ENCODE measurements at regions not wholly inside any gene's neighbourhood (a gene's known extent, or its start where the extent isn't known, plus 50 kb on each side); places are given as distances from the start of the nearest gene placed in this dataset.

GRCh38 chr9:31470051-31470450, 914.4 kb upstream of the ACO1 start:
- H2AFZ ChIP-seq (ENCODE audit: low read length), result no peak overlapping the region
- no peak overlapping the region for H3K4me3 ChIP-seq (ENCODE audit: low read length, poor library complexity, severe bottlenecking)
- no peaks in the 10 kb centered on the region for H3K36me3 ChIP-seq (ENCODE audit: insufficient read depth, low read length)
- no peaks in the 10 kb centered on the region for H3K9me3 ChIP-seq (ENCODE audit: insufficient read depth, low read depth, low read length)
- TF ChIP-seq EZH2phosphoT487 (IDR thresholded peaks at IDR 0.05; ENCODE audit: borderline replicate concordance), result no peak
- TF ChIP-seq CTCF (conservative IDR thresholded peaks at IDR 0.05; ENCODE audit: low read length), result no peak
- no peaks in the 10 kb centered on the region for H3F3A ChIP-seq (ENCODE audit: low read depth)
- H3K27me3 ChIP-seq (ENCODE audit: insufficient read depth, low read length, poor library complexity, severe bottlenecking), result no peaks in the 10 kb centered on the region
- no peaks in the 10 kb centered on the region for H3K4me1 ChIP-seq (ENCODE audit: insufficient read depth, low read length, poor library complexity, severe bottlenecking)
- H3K9ac ChIP-seq (ENCODE audit: low read depth, low read length, poor library complexity, severe bottlenecking), result no peak overlapping the region
- H3K79me2 ChIP-seq (ENCODE audit: insufficient read depth, low read length), result no peaks in the 10 kb centered on the region
- no peaks in the 10 kb centered on the region for H4K20me1 ChIP-seq (ENCODE audit: insufficient read depth, low read length, poor library complexity, severe bottlenecking)
- H3K4me2 ChIP-seq (ENCODE audit: low read depth, low read length, poor library complexity, severe bottlenecking), result no peak overlapping the region
- no peaks in the 10 kb centered on the region for H3K9me2 ChIP-seq (replicated peaks; ENCODE audit: low read depth, low read length)

GRCh38 chr9:31471010-31471409, 913.4 kb upstream of the ACO1 start:
- H3K79me2 ChIP-seq (ENCODE audit: insufficient read depth, low read length), result no peaks in the 10 kb centered on the region
- no peaks in the 10 kb centered on the region for H3K9me3 ChIP-seq (ENCODE audit: insufficient read depth, low read depth, low read length)
- no peaks in the 10 kb centered on the region for H3F3A ChIP-seq (ENCODE audit: low read depth)
- H4K20me1 ChIP-seq (ENCODE audit: insufficient read depth, low read length, poor library complexity, severe bottlenecking), result no peaks in the 10 kb centered on the region
- H3K9ac ChIP-seq (ENCODE audit: low read depth, low read length, poor library complexity, severe bottlenecking), result no peak overlapping the region
- no peak overlapping the region for H3K4me2 ChIP-seq (ENCODE audit: low read depth, low read length, poor library complexity, severe bottlenecking)
- H3K27me3 ChIP-seq (ENCODE audit: insufficient read depth, low read length, poor library complexity, severe bottlenecking), result no peaks in the 10 kb centered on the region
- H3K36me3 ChIP-seq (ENCODE audit: insufficient read depth, low read length), result no peaks in the 10 kb centered on the region
- no peak overlapping the region for H2AFZ ChIP-seq (ENCODE audit: low read length)
- H3K4me3 ChIP-seq (ENCODE audit: low read length, poor library complexity, severe bottlenecking), result no peak overlapping the region
- H3K9me2 ChIP-seq (replicated peaks; ENCODE audit: low read depth, low read length), result no peaks in the 10 kb centered on the region
- TF ChIP-seq CTCF (conservative IDR thresholded peaks at IDR 0.05; ENCODE audit: low read length) (no peak), EZH2phosphoT487 (IDR thresholded peaks at IDR 0.05; ENCODE audit: borderline replicate concordance) (no peak)
- no peaks in the 10 kb centered on the region for H3K4me1 ChIP-seq (ENCODE audit: insufficient read depth, low read length, poor library complexity, severe bottlenecking)

GRCh38 chr9:31486630-31487029, 897.8 kb upstream of the ACO1 start:
- H3K4me2 ChIP-seq (ENCODE audit: low read depth, low read length, poor library complexity, severe bottlenecking), result no peak overlapping the region
- TF ChIP-seq EZH2phosphoT487 (IDR thresholded peaks at IDR 0.05; ENCODE audit: borderline replicate concordance), result no peak
- no peak for TF ChIP-seq CTCF (conservative IDR thresholded peaks at IDR 0.05; ENCODE audit: low read length)
- no peaks in the 10 kb centered on the region for H3K4me1 ChIP-seq (ENCODE audit: insufficient read depth, low read length, poor library complexity, severe bottlenecking)
- no peaks in the 10 kb centered on the region for H3K27me3 ChIP-seq (ENCODE audit: insufficient read depth, low read length, poor library complexity, severe bottlenecking)
- H4K20me1 ChIP-seq (ENCODE audit: insufficient read depth, low read length, poor library complexity, severe bottlenecking), result no peaks in the 10 kb centered on the region
- H3K36me3 ChIP-seq (ENCODE audit: insufficient read depth, low read length), result no peaks in the 10 kb centered on the region
- H3K9me2 ChIP-seq (replicated peaks; ENCODE audit: low read depth, low read length), result no peaks in the 10 kb centered on the region
- no peaks in the 10 kb centered on the region for H3F3A ChIP-seq (ENCODE audit: low read depth)
- no peak overlapping the region for H3K4me3 ChIP-seq (ENCODE audit: low read length, poor library complexity, severe bottlenecking)
- H3K79me2 ChIP-seq (ENCODE audit: insufficient read depth, low read length), result no peaks in the 10 kb centered on the region
- H3K9me3 ChIP-seq (ENCODE audit: insufficient read depth, low read depth, low read length), result no peaks in the 10 kb centered on the region
- H2AFZ ChIP-seq (ENCODE audit: low read length), result no peak overlapping the region
- no peak overlapping the region for H3K9ac ChIP-seq (ENCODE audit: low read depth, low read length, poor library complexity, severe bottlenecking)

Data from Loucy (cell line).